Kidney glomerular epithelial cell (primary cell): ENCODE measurements at regions not wholly inside any gene's neighbourhood (a gene's known extent, or its start where the extent isn't known, plus 50 kb on each side); places are given as distances from the start of the nearest gene placed in this dataset.

ENCODE experiments used
- DNase-seq: peaks from one replicate; lab custom pipeline; 2025; lab: John Stamatoyannopoulos, UW

DNA sequence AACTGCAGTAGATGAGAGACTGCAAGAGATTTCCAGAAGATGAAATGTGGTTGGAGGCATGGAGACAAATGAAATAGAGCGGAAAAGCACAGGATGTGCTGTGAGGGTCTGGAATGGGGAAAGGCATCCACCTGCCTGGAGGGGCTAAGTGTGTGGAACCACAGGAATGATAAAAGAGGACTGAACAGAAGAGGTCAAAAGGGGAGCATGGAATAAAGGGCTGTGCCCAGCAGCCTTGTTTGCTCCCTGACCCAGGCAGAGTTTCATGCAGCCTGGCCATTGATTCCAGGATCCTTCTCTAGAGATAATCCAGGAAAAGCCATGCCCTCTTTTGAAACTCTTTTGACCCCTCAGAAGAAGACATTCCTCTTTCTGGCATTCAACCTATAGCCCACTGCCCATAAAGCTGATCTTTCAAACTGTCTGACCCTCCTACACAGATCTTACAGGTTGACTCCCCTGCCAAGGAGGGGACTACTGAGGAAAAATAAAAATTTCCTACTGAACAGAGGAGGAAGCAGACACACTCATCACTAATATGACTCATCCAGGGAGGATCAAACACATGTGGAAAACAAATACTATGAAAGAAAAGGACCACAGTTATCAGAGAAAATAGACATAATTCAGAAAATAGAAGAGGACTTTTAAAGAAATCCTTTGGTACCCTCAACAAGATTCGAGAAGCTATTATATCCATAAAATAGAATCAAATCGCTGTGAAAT lies 273.5 kb upstream of the PCSK5 start:
- no peak for DNase-seq

DNA sequence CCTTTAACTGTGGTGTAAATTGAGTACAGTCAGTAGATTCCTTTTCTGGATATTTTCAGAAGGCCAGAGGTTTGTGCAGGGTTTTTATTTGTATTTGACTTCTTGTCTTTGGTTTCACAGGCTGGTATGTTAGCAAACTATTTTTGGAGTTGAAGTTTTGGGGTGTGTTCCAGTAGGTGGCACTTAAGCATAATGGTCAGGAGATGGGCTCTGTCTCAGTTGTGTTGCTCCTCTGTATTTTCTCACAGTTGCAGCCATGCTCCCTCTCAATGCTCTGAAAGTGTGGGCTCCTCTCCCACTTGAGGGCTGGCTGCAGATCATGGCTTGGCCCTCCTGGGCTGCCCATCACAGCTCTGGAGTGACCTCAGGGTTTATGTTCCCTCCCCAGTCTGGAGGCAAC lies 267.0 kb upstream of the PCSK5 start:
- DNase-seq, result no peak

DNA sequence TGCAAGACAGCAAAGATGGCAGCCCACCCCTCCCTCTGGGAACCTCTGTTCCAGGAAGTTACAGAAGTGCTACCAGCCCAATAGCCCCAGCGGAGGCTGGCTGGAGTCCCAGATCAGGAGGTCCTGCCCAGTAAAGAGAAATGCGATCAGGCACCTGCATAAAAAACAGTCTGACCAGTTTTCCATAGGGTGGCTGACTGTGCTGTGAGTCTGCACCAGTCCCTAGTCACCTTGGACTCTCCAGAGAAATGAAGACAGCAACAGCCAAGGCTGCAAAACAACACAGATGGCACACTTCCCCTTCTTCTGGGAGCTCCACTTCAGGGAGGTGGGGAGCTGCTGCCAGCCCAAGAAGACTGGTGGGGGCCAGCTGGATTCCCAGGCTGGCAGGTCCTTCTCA lies 265.5 kb upstream of the PCSK5 start:
- DNase-seq, result no peak

DNA sequence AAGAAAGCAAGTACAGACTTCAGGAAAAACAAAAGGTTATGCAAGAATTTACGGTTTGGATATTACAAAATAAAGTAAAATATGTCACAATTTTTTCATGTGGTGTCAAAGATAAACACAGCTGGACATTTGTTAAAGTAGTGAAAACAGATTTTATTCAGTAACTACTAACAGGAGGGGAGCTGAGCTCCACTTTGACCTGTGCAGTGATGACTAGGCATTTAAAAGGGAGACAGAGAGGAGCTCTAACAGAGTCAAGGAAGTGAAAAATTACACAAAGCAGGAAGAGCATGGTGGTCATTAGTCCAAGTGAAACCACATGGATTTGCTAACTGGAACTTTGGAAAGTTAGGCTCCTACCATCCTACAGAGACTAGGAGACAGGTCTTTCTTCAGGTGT lies 263.6 kb upstream of the PCSK5 start:
- no peak for DNase-seq

DNA sequence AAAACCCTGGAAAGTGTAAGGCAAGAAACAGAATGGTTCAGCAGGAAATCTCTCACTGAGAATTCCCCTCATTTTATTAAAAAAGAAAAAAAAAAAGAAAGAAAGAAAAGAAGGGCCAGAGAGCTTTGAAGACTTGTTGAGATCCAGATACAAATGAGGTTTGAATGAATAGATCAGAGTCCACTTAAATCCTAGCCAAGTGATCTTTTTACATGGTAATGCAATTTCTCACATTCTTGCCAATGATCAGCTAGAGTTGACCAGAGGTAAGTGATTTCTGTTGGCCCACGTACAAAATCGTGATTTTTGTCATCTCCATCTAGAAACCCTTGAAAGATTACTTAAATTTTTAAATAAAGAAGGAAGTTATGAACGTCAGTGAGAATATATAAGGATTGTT lies 261.5 kb upstream of the PCSK5 start:
- DNase-seq, result no peak

DNA sequence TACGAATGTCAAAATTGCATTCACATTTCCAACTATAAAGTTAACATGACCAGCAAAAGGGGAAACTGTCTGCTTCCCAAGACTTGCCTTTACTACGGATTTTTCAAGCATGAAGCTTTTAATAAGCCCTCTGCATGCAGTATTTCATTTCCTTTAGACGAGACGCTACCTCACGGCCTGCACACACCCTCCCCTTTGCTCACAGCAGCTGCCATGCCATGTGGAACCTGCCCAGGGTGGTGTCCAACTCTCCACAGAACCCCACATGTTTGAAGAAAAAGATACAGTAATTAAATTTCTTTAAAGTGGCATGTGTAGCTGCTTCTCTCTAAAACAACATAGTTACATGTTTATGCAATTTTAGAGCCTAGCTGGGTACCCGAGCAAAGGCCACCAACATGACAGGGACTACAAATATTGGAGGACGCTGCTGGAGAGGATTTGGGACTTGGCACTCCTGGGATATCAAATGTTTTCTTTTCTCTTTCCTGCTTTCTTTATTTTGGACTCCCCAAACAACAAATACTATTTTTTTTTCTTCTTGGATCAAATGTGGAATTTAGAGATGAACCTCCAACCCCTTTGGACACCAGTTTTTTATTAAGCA lies 256.9 kb upstream of the PCSK5 start:
- no peak for DNase-seq

DNA sequence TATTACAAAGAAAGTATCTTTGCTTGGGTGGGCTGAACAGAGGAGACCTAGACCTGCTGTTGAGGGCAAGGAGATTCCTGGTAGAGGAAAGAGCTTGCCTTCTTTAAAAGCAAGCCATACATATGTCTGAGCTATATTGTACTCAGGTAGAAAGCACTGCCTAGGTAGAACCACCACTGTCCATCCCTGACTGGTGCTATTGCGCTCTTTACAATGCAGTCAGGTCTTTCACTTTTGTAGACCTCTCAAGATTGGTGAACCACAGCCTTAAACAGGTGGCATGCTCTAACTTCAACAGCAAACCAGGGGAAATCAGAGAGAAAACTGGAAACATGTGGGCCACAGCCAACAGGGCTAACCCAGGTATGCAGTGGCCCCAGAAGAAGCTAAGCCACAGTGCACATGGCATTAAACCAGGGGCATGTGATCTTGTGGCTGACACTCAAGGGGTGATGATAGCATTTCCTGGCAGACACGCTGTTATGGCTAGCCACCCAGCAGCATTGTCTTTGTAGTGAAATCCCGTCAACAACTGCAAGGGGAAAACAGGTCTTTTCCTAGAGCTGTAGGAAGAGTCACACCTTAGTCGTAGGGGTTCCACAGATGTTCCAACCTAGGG lies 253.9 kb upstream of the PCSK5 start:
- DNase-seq, result no peak

DNA sequence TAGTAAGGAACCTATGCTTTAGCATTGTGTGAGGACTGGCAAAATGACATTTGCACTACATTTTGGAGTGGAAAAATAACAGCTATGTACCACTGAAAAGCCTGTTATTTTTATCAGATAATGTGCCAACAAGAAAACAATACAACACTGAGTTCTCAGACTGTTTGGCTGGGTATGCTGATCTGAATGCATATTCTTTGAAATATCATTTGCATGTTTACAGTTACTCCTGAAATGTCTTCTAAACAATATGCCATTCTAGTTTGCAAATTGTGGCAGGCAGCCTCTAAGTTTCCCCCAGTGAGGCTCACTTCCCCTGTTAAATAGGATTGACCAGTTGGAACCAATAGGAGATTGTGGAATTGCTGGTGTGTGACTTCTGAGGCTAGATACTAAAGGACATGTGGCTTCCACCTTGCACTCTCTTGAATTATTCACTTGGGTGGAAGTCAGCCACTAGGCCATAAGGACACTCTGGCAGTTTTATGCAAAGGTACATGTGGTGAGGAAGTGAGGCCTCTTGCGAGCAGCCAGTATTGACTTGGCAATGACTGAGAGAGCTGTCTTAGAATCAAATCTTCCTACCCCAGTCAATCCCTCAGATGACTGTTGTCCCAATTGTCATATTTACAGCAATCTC lies 250.4 kb upstream of the PCSK5 start:
- DNase-seq, result no peak

DNA sequence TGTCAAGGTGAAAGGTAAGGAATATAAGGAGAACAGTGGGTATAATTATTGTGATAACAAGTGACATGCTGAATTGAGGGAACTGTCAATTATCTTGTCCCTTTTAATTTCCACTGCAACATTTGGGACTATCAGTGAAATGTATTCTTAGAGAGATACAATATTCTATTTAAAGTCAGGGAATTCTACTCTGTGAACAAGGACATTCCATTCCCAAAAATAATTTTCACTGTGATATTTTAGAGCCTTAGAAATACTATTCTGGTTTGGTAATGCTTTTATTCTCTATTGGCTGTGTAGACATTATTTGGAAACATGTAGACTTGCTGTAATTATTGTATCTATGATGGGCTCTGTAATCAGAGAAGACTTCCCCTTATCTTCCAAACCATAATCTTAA lies 248.0 kb upstream of the PCSK5 start:
- DNase-seq, result no peak

DNA sequence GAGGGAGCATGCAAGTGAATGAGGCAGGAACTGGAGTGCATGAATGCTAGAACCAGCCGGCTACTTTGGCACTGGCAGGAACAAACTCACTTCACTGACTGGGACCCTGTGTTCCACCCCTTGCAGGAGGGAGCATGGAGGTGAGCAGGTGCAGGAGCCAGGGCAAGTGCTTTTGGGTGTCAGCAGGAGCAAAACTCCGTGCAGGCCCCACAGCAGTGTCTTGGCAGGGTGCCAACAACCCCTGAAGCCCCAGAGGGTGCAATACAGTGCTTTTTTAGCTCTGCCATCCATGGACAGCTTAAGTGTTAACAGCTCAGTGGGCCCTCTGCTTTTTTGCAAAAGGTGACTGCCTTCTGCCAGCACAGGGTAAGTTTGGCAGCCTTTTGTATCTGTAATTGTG lies 245.8 kb upstream of the PCSK5 start:
- DNase-seq, result no peak

DNA sequence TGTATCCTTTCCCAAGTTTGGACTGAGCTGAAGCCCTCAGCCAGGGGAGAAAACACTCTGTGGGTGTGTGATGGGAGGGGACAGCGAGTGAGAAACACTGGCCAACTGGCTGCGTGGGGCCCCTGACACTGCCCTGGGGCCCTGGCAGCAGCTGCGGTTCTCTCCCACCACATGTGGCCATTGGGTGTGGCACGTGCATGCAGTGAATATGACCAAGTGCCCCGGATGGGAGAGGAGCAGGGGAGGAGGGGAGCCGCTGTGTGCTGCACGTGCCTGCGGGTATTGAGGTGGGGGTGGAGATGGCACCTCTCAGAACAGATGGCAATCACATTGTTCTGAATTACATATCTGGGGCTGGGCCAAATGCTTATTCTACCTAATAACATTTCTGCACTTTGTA lies 242.4 kb upstream of the PCSK5 start:
- no peak for DNase-seq

DNA sequence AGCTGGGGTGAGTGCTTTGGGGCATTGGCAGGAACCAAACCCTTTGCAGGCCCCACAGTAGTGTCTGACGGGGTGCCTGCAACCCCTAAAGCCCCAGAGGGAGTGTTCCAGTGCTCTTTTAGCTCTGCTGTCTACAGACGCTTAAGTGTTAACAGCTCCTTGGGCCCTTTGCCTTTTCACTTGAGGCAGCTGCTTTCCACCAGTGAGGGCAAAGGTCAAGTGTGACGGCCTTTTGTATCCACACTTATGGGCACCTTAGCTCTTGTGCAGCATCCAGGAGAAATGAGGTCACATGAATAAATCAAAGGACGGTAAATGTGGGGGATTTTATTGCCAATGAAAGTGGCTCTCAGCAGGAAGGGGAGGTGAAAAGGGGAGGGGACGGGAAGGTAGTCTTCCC lies 241.4 kb upstream of the PCSK5 start:
- DNase-seq, result no peak

DNA sequence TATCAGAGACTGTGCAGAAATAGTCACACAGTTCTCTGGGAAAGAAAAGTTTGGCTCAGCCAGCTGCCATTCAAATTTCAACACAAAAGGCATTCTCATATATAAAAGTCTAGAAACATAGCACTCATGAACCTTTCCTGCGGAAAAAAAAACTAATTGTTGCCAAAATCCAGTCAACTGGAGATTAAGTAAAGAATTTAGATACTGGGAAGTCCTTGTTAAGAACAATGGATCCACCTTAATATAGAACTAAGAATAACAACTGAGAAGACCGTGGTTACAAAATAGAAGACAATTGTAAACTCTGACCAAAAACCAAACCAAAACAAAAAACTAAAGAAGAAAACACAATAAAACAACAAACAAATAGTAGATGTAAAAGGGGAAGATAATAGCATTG lies 238.8 kb upstream of the PCSK5 start:
- no peak for DNase-seq

DNA sequence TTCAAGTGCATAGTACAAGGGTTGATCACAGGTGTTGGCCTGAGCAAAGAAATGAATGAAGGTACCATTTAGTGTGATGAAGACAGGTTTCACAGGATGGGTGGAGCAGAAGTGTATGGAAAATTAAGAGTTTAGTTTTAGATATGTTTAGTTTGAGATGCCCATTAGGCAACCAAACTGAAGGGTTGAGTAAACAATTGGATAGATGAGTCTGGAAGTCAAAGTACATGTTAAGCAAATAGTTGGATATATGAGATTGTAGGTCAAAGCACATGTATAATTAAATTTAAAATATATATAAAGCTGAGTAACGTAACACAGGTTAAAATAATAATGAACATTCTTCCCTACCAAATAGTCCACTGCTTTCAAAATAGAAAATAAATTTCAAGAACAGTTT lies 237.1 kb upstream of the PCSK5 start:
- no peak for DNase-seq

DNA sequence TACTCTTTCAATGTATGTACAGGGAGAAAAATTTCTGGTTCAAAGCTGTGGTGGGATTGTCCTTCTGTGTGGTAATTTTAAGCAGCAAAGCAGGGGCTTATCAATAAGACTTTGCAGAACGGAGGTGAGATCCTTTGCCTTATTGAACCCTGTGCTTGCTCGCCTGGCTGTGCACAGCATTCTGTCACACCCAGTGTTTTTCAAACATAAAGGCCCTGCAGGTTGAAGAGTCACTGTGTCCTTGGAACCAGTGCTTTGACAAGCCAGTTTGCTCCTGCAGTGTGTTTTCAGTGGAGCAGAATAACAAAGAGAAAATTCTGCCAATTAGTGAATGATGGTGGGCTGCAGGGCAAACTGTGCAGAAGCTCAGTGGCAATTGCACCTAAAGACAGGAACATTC lies 236.7 kb upstream of the PCSK5 start:
- no peak for DNase-seq

DNA sequence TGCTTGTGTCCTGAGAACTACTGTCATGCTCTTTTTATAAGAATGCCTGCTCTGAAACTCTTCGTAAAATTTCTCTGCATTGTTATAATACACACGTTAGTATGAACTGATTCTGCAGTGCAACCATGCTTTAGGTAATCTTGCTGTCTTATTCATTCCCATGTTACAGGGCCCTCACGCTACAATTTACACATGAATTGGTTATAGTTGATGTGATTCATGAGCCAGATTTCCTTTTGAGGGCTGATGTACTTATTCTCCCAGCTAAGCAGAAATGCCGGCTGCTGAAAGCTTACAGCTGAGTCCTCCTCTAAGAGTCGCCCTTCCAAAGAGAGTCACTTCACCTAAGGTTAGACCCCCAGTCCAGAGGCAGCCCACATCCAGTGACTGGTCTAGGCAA lies 233.5 kb upstream of the PCSK5 start:
- no peak for DNase-seq

DNA sequence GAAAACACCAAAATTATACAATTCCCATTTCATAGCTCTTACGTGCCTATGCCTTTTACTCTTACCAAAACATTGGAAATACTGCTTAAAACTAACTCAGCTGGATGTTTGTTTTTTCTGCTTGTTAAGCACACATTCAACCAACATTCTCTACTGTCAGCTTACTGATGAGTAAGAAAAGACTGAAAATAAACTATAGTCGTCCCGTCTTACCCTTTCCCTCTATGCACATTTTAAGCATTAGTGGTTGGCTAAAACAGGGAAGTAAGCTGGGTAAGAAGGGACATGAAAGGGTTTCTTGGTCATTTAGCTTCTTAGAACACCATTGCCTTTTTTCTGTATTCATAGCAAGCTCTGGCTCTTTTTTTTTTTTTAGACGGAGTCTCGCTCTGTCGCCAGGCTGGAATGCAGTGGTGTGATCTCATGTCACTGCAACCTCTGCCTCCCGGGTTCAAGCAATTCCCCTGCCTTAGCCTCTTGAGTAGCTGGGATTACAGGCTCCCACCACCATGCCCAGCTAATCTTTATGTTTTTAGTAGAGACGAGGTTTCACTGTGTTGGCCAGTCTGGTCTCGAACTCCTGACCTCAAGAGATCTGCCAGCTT lies 232.1 kb upstream of the PCSK5 start:
- no peak for DNase-seq

DNA sequence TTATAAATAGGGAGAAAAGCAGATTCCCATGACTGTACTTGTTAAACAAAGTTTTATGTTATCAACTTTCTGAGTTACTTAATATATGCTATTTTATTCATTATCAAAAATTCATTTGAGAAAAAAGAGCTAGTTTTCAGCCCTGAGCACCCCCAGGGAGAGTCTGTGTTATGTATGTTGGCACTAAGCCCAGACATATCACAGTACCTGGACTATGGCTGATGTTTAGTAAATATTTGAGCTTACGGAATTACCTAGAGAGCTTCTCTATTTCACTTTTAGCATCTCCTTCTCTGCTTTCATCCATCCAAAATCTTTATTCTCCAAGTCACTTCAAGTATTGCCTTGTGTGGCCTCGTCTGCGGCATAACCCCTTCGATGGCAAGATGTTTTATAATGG lies 225.9 kb upstream of the PCSK5 start:
- DNase-seq, result no peak

DNA sequence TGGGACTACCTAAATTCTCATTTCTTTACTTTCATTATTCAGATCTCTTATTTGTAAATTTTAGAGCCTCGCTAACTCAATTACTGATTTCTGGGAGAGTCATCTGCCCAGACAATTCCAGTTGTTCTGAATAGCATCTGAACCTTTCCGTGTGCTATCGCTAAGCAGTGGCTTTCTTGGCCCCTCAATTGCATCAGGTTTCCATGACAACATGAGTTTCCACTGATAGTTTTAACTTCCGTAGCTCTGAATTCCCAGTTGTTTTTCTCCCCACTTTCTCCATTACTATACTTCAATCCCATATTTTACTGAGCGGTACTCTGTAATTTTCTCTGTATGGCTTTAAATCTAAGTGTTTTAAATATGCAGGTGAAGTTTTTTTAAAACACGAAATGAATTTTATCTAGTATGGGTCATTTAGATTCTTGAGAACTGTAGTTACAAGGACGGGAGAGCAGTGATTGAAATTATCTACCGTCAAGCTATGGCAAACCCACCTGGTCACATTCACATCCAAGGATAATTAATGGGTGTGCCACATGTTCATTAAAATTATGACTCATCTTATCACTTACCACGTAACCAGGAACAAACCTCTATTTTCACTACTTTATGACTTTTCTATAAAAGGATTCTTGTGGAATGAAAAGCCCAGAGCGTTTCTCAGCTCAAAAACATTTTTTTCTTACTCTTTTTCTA lies 223.5 kb upstream of the PCSK5 start:
- DNase-seq, result no peak

DNA sequence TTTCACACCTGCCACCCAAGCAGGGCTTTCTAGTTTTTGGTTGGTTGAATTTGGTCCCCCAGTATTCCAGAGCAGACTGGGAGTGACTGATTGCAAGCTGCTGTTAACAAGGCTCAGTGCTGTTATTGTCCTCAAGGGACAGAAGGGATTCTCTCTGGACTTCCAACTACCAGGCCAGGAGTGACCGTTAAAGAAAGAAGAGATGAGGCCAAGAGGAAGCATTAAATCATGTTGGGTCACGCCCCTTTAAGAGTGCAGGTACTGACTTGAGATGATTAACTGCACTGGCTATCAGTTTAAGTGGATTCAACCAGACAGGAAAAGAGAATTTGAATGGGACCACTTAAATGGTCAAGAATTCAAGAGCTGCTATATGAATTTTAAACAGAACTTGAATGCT lies 220.8 kb upstream of the PCSK5 start:
- no peak for DNase-seq

DNA sequence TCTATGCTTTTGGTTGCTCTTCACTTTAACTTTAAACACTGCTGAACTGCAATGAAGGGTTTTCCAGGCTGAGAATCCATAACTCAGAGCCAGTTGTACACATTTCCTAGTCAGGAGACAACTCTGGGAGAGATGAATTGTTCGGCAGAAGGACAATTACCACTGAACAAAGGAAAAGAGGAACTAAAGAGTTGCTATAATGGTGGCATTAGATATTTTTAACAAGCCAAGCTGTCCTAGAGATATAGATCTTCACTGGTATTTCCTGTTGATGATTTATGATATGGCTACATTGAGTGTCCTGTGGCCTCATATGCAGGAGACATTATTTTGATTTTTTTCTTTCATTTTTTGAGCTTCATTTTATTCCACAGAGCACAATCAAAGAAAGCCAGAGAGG lies 219.1 kb upstream of the PCSK5 start:
- no peak for DNase-seq

DNA sequence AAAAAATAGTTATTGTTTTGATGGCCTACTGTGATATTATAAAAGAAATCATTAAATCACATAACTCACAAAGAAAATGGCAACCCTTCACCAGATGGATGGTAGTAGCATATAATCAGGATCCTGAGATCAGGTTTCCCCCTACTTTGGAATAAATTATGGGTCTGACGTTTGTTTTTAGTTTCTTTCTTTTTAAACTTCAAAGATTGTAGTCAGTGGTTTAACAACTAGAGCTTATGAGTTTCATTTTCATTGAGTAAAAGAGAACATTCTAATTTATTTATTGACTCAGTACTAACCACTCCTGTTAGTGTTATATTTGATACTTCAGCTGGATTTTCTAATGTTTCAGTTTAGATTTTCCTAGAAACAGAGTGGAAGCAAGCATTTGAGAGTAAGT lies 218.0 kb upstream of the PCSK5 start:
- DNase-seq, result no peak
